ENCODE measurements at regions not wholly inside any gene's neighbourhood (a gene's known extent, or its start where the extent isn't known, plus 50 kb on each side); places are given as distances from the start of the nearest gene placed in this dataset.

DNA sequence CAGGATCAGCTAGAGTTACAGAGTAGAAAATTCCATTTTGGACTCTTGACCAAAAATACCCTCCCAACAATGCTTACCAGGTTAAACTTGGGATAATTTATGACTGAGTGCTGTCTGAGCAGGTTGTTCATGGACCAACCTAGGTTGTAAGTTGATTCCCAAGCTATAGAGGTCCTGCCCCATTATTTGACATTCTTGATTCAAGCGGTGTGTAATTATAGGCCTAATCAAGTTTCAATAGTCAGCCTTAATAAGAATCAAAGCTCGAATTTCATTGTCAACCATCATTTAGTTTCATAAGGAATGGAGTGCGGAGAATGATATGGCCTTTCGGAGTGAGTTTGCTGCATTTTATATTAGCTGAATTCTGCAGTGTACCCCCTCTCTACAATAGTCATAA lies 152.8 kb upstream of the FIGN start (continued):
- TF ChIP-seq MAX (IDR thresholded peaks at IDR 0.05) (no peak), RFX5 (IDR thresholded peaks at IDR 0.05; ENCODE audit: borderline replicate concordance, low read depth, low read length) (no peak)

Data from H1 (cell line).